NCI-H2081 treated with DMSO at 0.1 percent for 48 hours (cell line): ENCODE measurements at regions not wholly inside any gene's neighbourhood (a gene's known extent, or its start where the extent isn't known, plus 50 kb on each side); places are given as distances from the start of the nearest gene placed in this dataset.

ENCODE experiments used
- DNase-seq: peaks from one replicate; lab custom pipeline; 2025; lab: John Stamatoyannopoulos, UW

DNA sequence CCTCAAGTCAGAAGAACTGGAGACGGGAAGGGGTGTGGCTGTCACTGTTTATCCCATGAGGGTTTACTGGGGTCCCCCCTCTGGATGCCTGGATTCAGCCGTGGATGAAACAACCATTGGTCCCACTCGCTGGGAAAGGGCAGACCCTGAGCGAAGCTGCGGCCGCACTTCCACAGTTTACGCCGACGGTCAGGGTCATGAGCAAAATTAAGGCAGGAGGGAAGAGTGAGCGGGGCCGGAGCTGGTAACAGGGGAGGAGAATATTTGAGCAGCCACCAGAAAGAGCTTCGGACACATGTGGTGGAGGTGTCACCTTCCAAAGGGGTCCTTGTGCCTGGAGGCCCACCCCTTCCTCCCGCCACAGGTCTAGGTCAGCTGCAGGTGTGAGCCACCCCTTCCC, 344.9 kb downstream of the BRD1 start:
- no peak for DNase-seq

DNA sequence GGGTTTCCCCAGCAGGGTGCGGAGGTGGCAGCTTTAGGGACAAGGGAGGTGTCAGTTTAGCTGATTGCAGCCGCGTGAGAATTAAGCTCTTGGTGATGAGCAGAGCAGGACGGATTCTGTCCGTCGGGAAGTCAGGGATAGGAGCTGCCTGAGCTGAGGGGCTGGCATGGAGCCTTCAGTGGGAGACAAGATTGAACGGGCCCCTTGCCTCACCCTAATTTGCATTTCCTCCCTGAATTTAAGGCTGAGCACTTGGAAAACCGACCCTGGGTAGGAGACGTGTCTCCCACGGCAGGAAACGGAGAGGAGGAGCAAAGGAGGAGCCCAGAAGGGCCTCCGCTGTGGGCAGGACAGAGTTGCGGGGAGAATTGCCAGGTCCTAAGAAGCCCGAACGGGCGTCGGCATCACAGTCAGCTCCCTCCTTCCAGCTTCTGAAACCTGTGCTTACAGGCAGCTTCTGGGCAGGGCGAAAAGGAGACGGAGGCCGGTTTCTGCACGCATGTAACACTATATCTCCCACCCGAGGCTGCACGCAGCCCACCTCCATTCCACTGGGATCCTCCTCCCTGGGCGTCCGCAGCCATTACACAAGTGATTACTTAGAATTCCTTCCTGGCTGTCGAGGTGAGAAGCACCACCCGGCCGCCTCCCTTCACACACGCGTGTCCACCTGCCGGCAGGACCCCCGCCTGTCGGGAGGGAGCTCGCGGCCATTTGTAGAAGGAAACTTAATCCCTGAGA, 345.8 kb downstream of the BRD1 start:
- no peak for DNase-seq

DNA sequence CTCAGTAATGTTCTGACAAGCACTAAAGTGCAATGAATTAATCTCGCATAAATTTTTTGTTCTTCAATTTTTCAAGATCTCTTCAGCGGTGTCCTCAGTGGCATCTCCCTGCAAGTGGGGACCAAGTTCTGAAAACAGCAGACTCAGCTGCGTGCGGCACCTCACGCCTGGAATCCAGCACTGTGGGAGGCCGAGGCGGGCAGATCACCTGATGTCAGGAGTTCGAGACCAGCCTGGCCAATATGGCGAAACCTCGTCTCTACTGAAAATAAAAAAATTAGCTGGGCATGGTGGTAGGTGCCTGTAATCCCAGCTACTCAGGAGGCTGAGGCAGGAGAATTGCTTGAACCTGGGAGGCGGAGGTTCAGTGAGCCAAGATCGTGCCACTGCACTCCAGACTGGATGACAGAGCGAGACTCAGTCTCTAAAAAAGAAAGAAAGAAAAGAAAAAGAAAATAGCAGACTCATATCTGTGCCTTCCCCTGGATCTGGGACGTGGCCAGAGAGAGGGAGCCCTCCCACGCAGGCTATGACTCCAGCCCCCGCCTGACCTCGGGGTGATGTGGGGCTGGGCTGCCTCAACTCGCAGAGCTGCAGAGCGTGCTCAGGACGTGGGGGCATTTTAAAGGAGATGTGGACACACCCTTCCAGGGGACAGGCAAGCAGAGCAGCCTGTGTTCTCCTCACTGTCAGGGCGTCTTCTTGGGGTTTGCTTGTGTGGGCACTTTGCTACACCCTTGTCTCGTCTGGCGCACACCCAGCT, 346.6 kb downstream of the BRD1 start:
- DNase-seq: no peak

- no peak for DNase-seq
Observed at GRCh38 chr22:49480331-49480730, 347.3 kb downstream of the BRD1 start.

- DNase-seq: no peak
Observed at GRCh38 chr22:49479566-49479965, 348.1 kb downstream of the BRD1 start.

GRCh38 chr22:49476800-49477400, 350.8 kb downstream of the BRD1 start:
- DNase-seq: no peak

DNA sequence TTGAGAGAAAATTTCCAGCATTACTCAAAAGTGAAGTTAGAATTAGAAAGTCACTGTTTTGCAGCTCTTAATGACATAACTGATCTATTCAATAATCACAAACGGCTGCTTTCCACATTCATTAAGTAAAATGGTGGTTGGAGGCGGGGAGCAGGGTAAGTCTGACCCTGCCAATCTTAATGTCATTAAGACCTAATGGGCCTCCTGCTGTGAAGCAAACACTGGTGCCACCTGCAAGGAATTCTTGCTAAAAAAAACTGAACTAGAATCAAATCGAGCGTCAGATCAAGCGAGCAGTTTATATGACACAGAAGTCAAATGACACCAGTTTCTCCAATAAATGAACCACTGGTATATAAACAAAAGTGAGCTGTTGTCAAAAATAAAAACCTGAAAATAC, 351.5 kb downstream of the BRD1 start:
- no peak for DNase-seq

DNA sequence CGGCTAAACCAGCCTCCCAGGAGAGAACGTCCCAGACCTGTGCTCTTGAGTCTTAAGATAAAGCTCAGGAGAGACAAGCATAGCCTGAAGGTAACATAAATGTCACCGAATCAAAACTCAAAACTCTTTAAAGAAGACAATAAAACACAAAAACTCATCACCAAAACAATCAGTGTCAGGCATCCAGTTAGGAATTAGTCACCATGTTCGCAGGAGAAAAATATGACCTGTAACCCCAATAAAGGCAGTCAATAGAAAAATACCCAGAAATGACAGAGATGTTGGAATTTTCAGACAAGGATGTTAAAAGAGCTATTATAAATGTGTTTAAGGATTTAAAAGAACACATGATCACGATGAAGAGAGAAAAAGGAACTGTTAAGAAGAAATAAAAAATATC, 352.4 kb downstream of the BRD1 start:
- no peak for DNase-seq

DNA sequence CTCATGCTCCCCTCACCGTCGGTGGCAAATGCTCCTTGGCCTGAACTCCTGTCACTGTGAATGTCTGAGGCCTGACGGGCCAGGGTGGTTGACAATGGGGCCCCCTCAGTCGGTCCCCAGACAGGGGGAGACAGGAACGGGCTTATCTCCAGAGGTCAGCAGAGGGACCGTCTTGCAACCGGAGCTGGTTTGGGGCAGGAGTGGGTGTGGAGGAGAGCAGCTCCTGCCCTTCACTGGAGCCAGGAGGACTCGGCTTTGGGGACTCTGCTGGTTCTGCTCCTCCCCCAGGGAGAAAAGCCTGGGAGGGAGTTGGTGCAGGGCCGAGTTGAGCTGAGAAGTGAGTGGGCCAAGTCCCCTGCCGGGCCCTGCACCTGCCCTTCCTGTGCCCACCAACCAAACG, 354.4 kb downstream of the BRD1 start:
- DNase-seq: no peak

DNA sequence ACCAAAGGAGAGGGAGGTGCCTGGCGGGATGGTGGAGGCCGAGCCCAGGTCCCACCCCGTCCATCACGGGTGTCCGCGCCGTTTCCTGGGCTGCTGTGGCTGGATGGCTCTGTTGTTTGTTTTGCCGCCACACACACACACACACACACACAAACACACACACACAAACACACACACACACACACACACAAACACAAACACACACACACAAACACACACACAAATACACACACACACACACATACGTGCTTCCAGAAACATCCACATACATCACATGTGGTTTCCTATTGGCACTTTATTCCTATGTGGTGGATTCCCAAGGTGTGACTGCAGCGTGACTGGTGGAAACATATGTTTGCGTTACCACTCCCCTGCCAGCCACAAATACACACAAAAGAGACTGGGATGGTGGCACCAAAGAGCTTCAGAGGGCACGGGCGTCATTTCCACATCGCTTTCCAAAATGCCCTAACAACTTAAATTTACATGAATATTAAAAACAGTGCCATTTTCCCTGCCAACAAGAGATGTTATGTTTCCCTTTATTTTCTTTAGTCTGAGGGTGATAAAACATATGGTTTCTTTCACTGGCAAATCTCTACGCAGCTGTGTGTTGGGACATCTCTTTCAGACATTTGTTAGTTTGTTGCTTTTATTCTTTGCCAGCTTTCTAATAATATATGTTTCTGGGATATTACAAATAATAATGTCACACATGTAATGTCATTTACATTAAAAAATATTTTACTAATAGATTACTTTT, 356.8 kb downstream of the BRD1 start:
- no peak for DNase-seq

- no peak for DNase-seq
Observed at GRCh38 chr22:49469896-49470740, 357.6 kb downstream of the BRD1 start.

DNA sequence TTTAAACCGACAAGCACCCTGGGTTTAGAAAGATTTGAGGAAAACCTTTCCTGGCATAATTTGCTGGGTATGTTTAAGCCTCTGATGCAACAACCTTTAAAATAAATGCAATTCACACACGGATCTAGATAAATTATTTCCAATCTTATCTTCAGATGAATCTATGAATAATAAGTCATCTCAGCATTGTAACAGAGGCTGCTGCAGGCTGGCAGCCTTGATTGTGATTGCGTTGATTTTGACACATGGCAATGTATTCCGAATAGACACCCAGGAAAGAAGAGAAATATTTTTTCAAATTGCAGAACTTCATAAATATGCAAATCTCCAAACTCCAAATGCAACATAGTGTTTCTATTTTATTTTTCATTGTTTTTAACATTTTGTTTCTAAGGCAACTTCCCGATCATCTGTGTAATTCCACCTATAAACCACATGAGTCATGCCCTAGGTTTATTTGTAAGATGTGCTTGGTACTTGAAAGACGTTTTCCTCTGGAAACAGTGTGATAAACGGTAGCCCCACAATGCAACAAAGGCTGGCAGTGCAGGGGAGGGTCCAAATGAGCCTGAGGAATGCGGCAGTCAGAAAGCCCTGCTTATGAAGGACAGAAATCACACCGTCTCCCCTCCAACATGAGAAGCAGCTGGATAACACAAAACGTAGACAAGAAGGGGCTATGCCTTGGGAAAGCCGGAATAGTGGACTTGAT, 359.0 kb downstream of the BRD1 start:
- no peak for DNase-seq

DNA sequence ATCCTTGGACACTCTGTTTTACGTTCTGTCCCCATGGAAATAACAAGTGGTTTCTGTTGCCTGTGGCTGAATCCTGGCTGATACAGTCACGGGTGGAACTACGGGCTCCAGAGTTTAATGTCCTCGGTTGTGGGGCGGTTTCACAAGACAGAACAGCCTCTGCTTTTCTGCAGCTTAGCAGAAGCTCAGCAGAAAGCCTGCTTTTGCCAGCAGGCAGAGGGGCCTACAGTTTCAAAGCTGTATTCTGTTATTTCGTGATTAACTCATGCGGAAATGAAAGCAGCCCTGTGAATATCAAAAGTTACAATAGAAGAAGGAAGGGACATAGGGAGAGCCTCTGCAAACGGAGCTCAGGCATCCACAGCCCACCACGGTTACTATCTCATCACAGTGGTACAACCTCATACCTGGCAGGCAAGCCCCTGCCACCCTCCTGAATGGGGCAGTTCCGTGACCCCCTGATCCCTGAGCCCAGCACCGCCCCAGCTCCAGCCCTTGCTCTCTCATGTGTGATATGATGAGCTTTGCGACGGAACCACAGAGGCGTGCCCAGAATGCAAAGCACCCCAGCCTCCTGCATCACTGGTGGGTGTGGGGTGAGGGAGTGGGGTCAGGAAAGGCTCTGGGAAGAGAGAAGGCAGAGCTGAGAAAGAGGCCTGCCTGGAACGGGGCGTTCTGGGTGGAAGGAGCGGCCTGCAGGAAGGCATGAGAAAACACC, 360.6 kb downstream of the BRD1 start:
- no peak for DNase-seq

DNA sequence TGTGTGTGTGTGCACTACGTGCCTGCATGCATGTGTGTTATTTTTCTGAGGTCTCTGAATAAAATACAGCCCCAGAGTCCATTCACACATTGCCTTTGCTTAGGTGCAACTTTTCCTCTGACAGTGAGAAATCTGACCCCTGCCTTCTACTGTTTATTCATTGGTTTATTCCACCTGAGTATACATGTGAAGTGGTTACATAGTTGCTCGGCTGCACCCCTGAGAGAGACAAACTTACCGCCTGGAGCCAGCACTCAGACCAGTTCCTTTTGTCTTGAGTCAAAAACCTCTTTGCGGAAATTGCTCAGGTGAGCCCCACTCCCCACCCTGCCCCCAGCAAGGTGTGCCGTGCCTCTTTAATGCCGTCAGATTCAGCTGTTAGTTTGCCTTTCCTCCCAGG, 363.6 kb downstream of the BRD1 start:
- DNase-seq: no peak

- DNase-seq: no peak
Observed at GRCh38 chr22:49462795-49463194, 364.9 kb downstream of the BRD1 start.

DNA sequence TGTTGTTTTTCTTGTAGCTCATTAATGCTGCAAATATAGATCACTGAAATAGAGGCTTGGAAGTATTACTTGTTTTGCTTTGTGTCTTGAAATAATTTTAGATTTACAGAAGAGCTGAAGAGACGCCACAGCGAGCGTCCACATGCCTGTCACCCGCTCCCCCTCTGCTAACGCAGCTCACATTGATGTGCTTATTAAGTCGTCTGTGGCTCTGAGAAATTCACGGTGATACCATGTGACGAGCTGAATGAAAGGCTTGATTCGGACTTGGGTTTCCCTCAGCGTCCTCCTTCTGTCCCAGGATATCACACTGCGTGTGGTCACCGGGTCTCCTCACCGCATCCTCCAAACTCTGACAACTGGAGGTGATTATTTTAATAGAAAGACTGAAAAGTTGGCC, 365.4 kb downstream of the BRD1 start:
- DNase-seq: no peak

GRCh38 chr22:49461674-49462073, 366.0 kb downstream of the BRD1 start:
- no peak for DNase-seq

GRCh38 chr22:49460592-49461281, 366.9 kb downstream of the BRD1 start:
- no peak for DNase-seq

GRCh38 chr22:49460091-49460490, 367.6 kb downstream of the BRD1 start:
- no peak for DNase-seq

DNA sequence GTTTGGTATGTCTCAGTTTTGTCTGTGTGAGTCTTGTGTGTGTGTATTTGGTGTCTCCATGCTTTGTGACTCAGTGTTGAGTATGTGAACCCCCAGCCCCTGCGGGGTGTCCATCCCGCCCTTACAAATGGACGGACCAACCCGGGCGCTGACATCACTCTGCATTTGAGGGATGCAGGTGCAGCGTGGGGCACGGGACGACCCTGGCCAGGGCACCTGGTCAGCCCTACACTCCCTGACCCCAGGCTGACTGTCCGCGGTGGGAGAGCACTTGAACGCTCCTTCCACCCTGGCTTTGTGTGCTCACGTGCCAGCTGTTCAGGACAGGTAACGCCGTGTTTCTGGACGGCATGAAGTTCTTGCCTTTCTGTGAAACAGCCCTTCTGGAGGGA, 369.0 kb downstream of the BRD1 start:
- DNase-seq: no peak
